ENCODE measurements at regions not wholly inside any gene's neighbourhood (a gene's known extent, or its start where the extent isn't known, plus 50 kb on each side); places are given as distances from the start of the nearest gene placed in this dataset.

DNA sequence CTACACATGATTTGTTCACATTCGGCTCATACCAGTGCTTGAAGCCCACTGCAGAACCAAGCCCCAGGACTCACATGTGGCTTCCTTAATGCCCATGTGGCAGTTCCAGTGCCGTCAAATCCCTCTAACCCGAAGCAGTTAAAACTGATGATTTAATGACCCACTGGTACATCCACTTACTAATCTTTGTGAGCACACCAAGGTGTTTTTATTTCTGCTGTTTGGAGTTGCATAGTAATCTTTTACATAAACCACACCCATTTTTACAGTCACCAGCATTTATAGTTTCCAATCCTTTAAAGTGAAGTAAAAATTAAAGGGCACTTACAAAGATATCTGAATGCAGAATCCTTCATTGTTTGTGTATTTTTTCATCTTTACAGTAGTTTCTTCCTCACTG is 232.0 kb downstream of the ANKRD60 start:
- Mint-ChIP-seq H3K4me3 (no peak overlapping the region), H3K36me3 (no peaks in the 10 kb centered on the region), H3K27ac (no peak overlapping the region), H3K27me3 (ENCODE audit: low read depth in 3 of 3) (peaks cover 0 to 4% (median 4%) of the 10 kb centered on the region in 3 donors), H3K9me3 (no peaks in the 10 kb centered on the region), H3K4me1 (no peaks in the 10 kb centered on the region)
- no peak for DNase-seq

DNA sequence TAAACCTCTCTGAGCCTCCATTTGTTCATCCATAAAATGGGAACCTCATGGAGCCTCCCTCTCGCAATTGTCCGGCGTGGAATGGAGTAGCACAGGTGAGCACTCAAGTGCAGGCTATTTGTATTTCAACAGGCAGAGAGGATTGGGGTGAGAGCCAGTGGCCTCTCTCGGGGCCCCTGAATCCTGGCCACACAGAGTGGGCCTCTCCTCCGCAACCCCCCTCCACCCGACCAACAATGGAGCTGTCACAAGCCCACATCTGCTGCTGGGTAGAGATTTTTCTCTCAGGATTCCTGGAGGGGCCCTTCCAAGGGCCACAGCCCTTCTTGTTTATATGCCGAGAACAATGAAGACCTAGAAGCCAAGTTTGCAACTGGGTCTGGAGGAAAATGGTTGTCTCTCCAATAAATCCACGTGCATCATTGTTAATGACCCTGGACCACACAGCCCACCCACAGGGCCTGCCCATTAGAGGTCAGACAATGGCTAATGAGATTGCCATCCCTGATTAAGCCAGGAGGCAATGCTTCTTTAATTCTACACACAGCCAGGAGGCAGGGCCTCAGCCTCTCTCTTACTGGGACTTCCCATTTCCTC is 233.0 kb downstream of the ANKRD60 start:
- Mint-ChIP-seq H3K27ac (no peak overlapping the region), H3K4me3 (no peak overlapping the region), H3K36me3 (no peaks in the 10 kb centered on the region), H3K9me3 (no peaks in the 10 kb centered on the region), H3K27me3 (ENCODE audit: low read depth in 3 of 3) (peaks cover 0 to 4% (median 4%) of the 10 kb centered on the region in 3 donors), H3K4me1 (no peaks in the 10 kb centered on the region)
- no peak for DNase-seq

DNA sequence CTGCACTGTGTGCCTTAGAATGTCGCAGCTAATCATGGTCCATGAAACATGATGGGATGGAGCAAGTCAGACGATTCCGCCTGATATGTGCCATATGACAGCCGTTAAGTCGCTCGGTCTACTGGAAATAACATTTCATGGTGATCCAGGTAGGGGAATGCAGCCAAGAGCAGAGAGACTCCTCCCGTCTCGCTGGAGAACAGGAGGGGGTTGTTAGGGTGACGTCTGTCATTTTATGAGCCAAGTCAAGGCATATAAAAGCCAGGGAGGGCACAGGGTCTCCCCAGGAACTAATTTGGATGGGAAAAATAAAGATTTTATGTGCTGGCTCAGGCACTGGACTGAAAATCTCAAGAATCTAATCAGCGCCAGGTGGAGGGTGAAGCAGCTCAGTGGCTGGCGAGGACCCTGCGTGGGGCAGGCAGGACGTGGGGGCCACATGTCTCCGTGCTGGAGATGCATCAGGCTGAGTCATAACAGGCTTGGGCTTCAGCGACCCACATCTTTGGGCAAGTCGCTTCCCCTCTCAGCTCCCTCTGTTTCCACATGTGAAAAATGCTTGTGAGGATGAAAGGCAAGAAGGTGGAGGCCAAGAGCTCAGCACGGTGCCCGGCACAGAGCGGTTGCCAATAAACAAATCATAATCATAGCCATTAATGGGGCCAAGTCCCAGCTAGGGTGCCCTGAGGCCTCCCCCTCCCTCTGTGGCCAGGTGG is 234.6 kb downstream of the ANKRD60 start:
- Mint-ChIP-seq H3K4me1 (no peaks in the 10 kb centered on the region), H3K27ac (no peak overlapping the region), H3K36me3 (no peaks in the 10 kb centered on the region), H3K27me3 (ENCODE audit: low read depth in 3 of 3) (peaks cover 4 to 8% (median 4%) of the 10 kb centered on the region in 3 donors), H3K9me3 (no peaks in the 10 kb centered on the region), H3K4me3 (no peak overlapping the region)
- no peak for DNase-seq

DNA sequence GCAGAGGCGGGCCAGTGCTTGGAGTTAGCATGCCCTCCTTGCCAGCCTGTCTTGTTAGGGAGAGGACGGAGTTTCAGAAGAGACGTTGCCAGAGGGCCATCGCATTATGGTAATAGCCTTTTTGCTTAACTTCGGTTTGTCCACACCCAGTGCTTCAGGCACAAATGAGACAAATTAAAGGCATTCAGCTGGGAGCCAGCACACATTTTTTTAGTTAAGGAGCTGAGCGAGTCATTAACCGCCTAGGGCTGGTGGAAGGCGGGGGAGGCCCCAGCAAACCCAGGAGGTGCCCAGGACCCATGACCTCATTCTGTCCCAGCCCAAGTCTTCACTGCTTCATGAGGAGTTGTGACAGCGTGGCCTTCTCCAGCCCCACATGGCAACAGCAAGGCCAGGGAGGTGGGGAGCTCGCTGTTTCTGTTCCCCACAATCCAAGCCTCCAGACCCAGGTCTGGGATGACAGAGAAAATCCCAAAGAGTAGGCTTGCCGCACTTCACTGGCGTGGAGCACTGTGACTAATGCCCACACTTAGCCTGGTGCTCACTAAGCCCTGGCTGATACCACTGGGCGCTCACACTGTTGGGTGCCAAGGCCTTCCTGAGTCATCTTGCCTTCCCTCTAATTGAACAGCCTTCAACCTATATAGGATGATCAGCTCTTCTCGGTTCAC is 237.1 kb downstream of the ANKRD60 start:
- Mint-ChIP-seq H3K9me3 (no peaks in the 10 kb centered on the region), H3K27me3 (ENCODE audit: low read depth in 3 of 3) (peaks cover 2 to 7% (median 4%) of the 10 kb centered on the region in 3 donors), H3K36me3 (no peaks in the 10 kb centered on the region), H3K4me3 (no peak overlapping the region), H3K4me1 (no peaks in the 10 kb centered on the region), H3K27ac (no peak overlapping the region)
- DNase-seq = no peak

DNA sequence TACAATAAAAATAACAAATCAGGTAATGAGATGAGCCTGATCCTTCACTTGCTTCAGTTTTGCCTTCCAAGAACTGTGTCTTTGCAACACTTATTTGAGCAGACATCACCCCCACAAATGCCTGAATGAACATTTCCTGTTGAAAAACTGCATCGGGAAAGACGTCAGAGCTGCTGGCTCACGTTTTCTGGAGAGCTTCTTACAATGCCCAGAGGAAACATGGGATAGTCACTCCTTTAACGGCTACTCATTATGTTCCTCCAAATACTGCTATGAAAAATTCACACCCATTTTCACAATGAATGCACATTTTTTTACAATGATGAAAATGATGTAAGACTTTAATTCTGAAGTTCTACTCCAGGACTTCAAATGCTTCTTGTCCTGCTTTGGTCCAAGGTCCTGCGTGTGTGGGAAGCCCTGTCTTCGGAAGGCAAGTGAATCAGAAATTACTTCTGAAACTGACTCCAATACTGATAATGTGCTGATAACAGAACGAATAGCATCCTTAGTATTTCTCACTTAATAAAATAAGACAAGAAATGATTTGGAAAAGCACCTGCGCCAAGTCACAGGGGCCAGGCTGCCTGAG is 238.0 kb downstream of the ANKRD60 start:
- Mint-ChIP-seq H3K27ac (no peak overlapping the region), H3K36me3 (no peaks in the 10 kb centered on the region), H3K9me3 (no peaks in the 10 kb centered on the region), H3K27me3 (ENCODE audit: low read depth in 3 of 3) (peaks cover 2 to 7% (median 4%) of the 10 kb centered on the region in 3 donors), H3K4me1 (no peaks in the 10 kb centered on the region), H3K4me3 (no peak overlapping the region)
- no peak for DNase-seq

DNA sequence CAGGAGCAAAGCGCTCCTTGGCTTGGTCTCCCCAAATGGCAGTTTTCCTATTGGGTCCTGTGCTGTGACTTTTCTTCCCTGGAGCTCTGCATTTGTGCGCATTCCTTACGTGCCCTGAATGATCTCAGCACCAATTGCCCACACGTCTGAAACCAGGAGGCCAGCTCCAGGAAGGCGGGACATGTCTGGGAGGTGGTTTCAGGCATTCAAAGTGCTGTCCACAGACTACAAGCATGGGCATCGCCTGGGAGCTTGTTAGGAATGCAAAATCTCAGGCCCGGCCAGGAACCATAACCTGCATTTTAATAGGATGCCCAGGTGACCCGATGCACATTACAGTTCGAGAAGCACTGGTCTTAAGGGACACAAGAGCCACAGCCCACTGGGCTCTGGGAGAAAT is 239.6 kb downstream of the ANKRD60 start:
- H3K27ac Mint-ChIP-seq = no peak overlapping the region
- H3K27me3 Mint-ChIP-seq (ENCODE audit: low read depth in 3 of 3) = peaks cover 2 to 7% (median 4%) of the 10 kb centered on the region in 3 donors
- no peaks in the 10 kb centered on the region for H3K36me3 Mint-ChIP-seq
- no peak overlapping the region for H3K4me3 Mint-ChIP-seq
- no peaks in the 10 kb centered on the region for H3K9me3 Mint-ChIP-seq
- no peaks in the 10 kb centered on the region for H3K4me1 Mint-ChIP-seq
- DNase-seq = no peak

DNA sequence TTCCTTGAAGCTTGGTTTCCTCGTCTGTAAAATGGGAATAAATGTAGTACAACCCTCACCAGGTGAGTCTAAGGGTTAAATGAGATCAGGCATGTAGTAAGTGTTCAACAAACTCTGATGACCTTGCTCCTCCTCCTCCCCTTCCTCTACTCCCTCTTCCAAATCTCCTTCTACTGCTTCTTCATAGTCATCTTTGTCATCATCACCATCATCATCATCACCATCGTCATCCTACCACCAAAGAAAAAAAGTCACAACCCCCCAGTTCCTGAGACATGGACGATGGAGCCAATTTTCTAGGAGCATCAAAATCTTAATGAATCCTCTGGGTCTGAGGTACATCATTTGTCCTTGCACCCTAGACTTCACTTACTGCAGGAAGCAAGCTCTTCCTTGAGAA is 240.0 kb downstream of the ANKRD60 start:
- Mint-ChIP-seq H3K27ac (no peak overlapping the region), H3K27me3 (ENCODE audit: low read depth in 3 of 3) (peaks cover 2 to 7% (median 4%) of the 10 kb centered on the region in 3 donors), H3K9me3 (no peaks in the 10 kb centered on the region), H3K4me1 (no peaks in the 10 kb centered on the region), H3K4me3 (no peak overlapping the region), H3K36me3 (no peaks in the 10 kb centered on the region)
- no peak for DNase-seq

DNA sequence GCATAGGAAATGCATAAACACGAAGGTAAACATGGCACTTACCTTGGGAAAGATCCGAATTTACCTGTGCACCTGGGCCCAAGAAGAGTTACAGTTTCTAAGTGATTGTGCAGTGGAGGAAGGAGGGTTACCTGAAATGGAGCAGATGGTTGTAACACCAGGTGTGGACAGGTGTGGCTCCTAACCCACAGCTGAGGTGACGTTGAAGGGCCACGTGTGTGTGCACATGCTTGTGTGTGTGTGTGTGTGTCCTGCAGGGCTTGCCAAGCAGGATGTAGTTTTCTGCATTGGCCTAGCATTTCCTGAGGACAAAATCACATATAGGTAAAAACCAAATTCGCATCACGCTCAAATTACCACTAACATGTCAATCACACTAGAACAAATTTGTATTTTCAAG is 240.8 kb downstream of the ANKRD60 start:
- Mint-ChIP-seq H3K27me3 (ENCODE audit: low read depth in 3 of 3) (peaks cover 2 to 7% (median 4%) of the 10 kb centered on the region in 3 donors), H3K36me3 (no peaks in the 10 kb centered on the region), H3K9me3 (no peaks in the 10 kb centered on the region), H3K27ac (no peak overlapping the region), H3K4me3 (no peak overlapping the region), H3K4me1 (no peaks in the 10 kb centered on the region)
- no peak for DNase-seq

DNA sequence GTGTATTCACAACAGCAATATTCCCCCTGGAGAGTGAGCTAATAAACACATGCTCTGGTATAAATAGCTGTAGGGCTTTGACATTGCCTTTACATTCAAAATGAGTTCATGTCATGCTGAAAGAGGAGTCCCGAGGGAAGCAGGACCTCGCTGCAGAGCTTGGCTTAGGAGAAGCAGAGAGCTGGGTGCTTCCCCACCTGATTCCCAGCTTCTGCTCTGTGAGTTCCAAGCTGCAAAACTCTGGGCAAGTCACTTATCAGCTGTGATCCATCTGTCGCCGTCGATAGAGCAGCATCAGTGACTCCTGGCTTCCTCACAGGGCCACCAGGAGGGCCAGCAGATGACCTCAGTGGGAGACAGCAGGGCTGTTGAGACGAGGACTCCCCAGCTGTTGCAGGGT is 241.8 kb downstream of the ANKRD60 start:
- no peak overlapping the region for H3K4me3 Mint-ChIP-seq
- no peaks in the 10 kb centered on the region for H3K9me3 Mint-ChIP-seq
- H3K36me3 Mint-ChIP-seq = no peaks in the 10 kb centered on the region
- no peak for DNase-seq
- H3K4me1 Mint-ChIP-seq = no peaks in the 10 kb centered on the region
- peaks cover 0 to 5% (median 4%) of the 10 kb centered on the region in 3 donors for H3K27me3 Mint-ChIP-seq (ENCODE audit: low read depth in 3 of 3)
- H3K27ac Mint-ChIP-seq = no peak overlapping the region

DNA sequence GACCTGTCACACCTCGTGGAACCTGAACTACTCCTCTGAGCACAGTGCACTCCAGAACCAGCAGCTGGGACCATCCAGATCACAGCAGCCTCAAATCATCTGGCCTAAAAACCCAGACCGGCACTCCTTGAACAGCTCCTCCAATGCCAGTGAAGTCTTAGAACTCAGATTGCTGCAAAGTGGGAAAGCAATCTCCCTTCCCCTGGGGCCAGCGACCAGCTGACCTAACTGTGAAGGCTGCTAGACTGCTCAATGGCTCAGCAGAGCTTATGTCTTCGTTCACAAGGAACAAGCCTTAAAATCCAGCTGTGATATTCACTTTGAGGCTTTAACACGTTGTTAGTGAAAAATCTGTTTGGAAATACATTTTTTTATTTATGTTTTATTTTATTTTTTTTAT is 243.2 kb downstream of the ANKRD60 start:
- DNase-seq = no peak
- no peaks in the 10 kb centered on the region for H3K4me1 Mint-ChIP-seq
- H3K9me3 Mint-ChIP-seq = no peaks in the 10 kb centered on the region
- no peak overlapping the region for H3K27ac Mint-ChIP-seq
- peaks cover 1 to 5% (median 4%) of the 10 kb centered on the region in 3 donors for H3K27me3 Mint-ChIP-seq (ENCODE audit: low read depth in 3 of 3)
- no peak overlapping the region for H3K4me3 Mint-ChIP-seq
- H3K36me3 Mint-ChIP-seq = no peaks in the 10 kb centered on the region

DNA sequence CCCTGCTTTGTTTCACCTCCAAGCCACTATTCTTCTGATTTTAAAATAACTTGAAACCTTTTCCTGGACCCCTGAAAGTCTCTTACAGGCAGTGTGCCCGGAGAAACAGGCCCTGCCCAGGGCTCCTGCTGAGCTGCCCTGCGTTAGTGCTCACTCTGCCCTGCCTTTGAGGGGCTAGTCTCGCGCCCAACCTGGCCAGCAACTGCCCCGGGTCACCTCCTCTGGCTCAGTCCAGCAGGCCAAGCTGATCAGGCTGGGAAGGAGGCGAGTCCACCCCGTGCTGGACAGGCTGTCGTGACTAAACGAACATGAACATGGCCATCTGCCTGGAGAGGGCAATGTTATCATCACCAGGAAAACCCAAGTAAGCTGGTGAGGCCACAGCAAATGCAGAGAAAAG is 245.4 kb downstream of the ANKRD60 start:
- H3K27me3 Mint-ChIP-seq (ENCODE audit: low read depth in 3 of 3) = peaks cover 0 to 2% (median 1%) of the 10 kb centered on the region in 3 donors
- H3K36me3 Mint-ChIP-seq = no peaks in the 10 kb centered on the region
- DNase-seq = no peak
- H3K4me1 Mint-ChIP-seq = no peaks in the 10 kb centered on the region
- no peaks in the 10 kb centered on the region for H3K9me3 Mint-ChIP-seq
- no peak overlapping the region for H3K27ac Mint-ChIP-seq
- no peak overlapping the region for H3K4me3 Mint-ChIP-seq

DNA sequence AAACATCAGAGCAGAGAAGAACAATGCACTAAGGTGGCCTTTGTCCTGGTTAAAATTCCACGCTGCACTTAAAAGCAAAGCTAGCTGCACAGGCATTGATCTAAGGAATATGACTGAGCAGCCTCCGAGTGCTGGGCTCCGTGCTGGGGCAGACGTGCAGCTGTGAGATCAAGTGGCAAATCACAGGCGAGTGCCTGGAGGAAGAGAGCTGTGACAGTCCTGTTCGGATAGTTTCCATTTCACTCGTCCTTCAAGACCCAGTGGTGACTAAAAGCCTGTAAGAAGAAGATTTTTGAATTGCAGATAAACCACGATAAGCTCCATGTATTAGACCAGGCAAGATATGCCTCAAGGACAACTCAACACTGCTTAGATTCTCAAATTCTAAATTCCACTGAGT is 247.9 kb downstream of the ANKRD60 start:
- Mint-ChIP-seq H3K4me3 (no peak overlapping the region), H3K27ac (no peak overlapping the region), H3K27me3 (ENCODE audit: low read depth in 3 of 3) (peaks cover 0 to 4% (median 1%) of the 10 kb centered on the region in 3 donors), H3K9me3 (no peaks in the 10 kb centered on the region), H3K36me3 (no peaks in the 10 kb centered on the region), H3K4me1 (no peaks in the 10 kb centered on the region)
- DNase-seq = no peak

DNA sequence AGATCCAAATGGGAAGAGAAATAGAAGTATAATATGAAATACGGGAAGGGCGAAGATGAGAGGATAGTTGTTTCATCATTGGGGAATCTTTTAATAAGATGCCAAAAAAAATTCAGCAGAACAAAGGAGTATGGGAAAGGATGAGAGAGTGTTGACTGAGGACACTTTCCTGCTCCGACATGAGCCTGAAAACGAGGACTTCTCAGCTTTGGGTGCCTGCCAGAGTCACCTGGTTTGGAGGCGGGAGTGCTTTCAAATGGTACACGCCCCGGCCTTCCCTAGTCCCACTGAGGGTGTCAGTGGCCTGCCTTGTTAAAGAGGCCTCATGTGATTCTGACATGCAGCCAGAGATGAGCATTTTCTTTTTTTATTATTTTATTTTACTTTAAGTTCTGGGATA is 250.9 kb downstream of the ANKRD60 start:
- H3K27ac Mint-ChIP-seq = no peak overlapping the region
- H3K4me1 Mint-ChIP-seq = peaks cover 0 to 2% of the 10 kb centered on the region in 2 donors
- no peaks in the 10 kb centered on the region for H3K36me3 Mint-ChIP-seq
- H3K4me3 Mint-ChIP-seq = no peak overlapping the region
- DNase-seq = no peak
- H3K9me3 Mint-ChIP-seq = peaks cover 0 to 4% (median 0%) of the 10 kb centered on the region in 6 donors
- H3K27me3 Mint-ChIP-seq (ENCODE audit: low read depth in 3 of 3) = peaks cover 1 to 6% (median 4%) of the 10 kb centered on the region in 3 donors

DNA sequence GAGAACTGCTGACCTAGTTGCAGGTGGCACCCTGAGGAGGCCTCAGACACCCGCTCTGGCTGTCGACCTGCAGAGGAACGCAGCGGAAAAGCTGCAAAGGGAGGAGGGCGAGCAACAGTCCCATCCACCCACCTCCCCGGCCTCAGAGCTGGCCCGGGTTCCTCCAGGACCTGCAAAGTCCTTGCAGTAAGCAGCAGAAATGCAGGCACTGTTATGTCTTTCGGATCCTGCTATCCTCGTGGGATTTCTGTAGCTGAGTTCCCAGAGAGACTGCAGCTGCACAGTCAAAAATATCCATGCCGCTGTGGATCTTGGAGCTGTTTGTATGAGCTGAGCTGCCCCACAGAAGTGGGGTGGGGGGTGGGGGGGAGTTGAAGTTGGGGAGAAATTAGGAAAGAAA is 251.3 kb downstream of the ANKRD60 start:
- no peak overlapping the region for H3K27ac Mint-ChIP-seq
- H3K27me3 Mint-ChIP-seq (ENCODE audit: low read depth in 3 of 3) = peaks cover 3 to 6% (median 4%) of the 10 kb centered on the region in 3 donors
- no peak for DNase-seq
- peaks cover 0 to 4% (median 0%) of the 10 kb centered on the region in 6 donors for H3K9me3 Mint-ChIP-seq
- H3K36me3 Mint-ChIP-seq = no peaks in the 10 kb centered on the region
- peaks cover 0 to 2% of the 10 kb centered on the region in 2 donors for H3K4me1 Mint-ChIP-seq
- no peak overlapping the region for H3K4me3 Mint-ChIP-seq
